Esophagus muscularis mucosa (tissue), 4 donors: ENCODE measurements at regions not wholly inside any gene's neighbourhood (a gene's known extent, or its start where the extent isn't known, plus 50 kb on each side); places are given as distances from the start of the nearest gene placed in this dataset.

Experiments
- CTCF ChIP-seq, 3 experiments: fragments of 200-600 bp in 2 of 3; fragments of 450-650 bp in 1 of 3; sonication (generic) in 2 of 3; IDR thresholded peaks; one replicate each; pipeline ENCODE4 v1.5.1; 2017 to 2019; ENCODE audit warnings: antibody characterized with exemption in 3 of 3, mild to moderate bottlenecking in 2 of 3, moderate library complexity in 1 of 3
- EP300 ChIP-seq: sonication (generic); formaldehyde crosslinking; IDR thresholded peaks from one replicate; pipeline ENCODE4 v1.6.1; 2017; ENCODE audit warnings: antibody characterized with exemption
- POLR2A ChIP-seq: fragments of 450-650 bp; IDR thresholded peaks from one replicate; pipeline ENCODE4 v1.6.1; 2017; ENCODE audit warnings: antibody characterized with exemption, moderate library complexity, mild to moderate bottlenecking, low read depth
- POLR2AphosphoS5 ChIP-seq, 2 donors: sonication (generic); formaldehyde crosslinking; IDR thresholded peaks; one replicate each; pipeline ENCODE4 v1.6.1; 2017; ENCODE audit warnings: antibody characterized with exemption in 2 of 2

- TF ChIP-seq CTCF (IDR thresholded peaks at IDR 0.05) (no peak), POLR2A (no peak), POLR2AphosphoS5 (IDR thresholded peaks at IDR 0.05) (no peak), EP300 (no peak)
Measured at GRCh38 chr20:61023612-61024011, 228.4 kb upstream of the CDH4 start.
